Activated T-cell treated with anti-CD3 and anti-CD28 coated beads, Interleukin-2, amount 50 U/mL, for 72 hours (primary cell): ENCODE measurements at regions not wholly inside any gene's neighbourhood (a gene's known extent, or its start where the extent isn't known, plus 50 kb on each side); places are given as distances from the start of the nearest gene placed in this dataset.
"Not testable (repeated sequence)": the region's sequence is repeated elsewhere in the genome, so short reads cannot be mapped to it uniquely, and the experiment has no call there.

Experiments used
- ATAC-seq, 2 donors: fragments of 150-1000 bp; cut with Tn5 transposase; replicated peaks in 1 of 2; 2 replicates each; pipeline ENCODE4 v1.10.0; 2021; ENCODE audit warnings: moderate library complexity in 2 of 2, mild to moderate bottlenecking in 1 of 2
- DNase-seq, 2 donors: peaks; one replicate each; pipeline ENCODE4 v3.0.0; 2021 to 2022; ENCODE audit warnings: mixed read lengths in 1 of 2
- H3K27ac Mint-ChIP-seq: one replicate; pipeline ENCODE4 v1.8.0; 2022; ENCODE audit warnings: mild to moderate bottlenecking, moderate library complexity, mixed read lengths
- H3K27me3 Mint-ChIP-seq: one replicate; pipeline ENCODE4 v1.8.0; 2022; ENCODE audit warnings: low read depth, mixed read lengths
- H3K36me3 Mint-ChIP-seq, 2 donors: one replicate each; pipeline ENCODE4 v1.8.0; 2022; ENCODE audit warnings: mixed read lengths in 2 of 2, mild to moderate bottlenecking in 1 of 2; ENCODE audit not compliant: insufficient read depth in 2 of 2
- H3K4me1 Mint-ChIP-seq: one replicate; pipeline ENCODE4 v1.8.0; 2022; ENCODE audit warnings: low read depth, mixed read lengths
- H3K4me3 Mint-ChIP-seq, 2 donors: one replicate each; pipeline ENCODE4 v1.8.0; 2022; ENCODE audit warnings: mild to moderate bottlenecking in 2 of 2, mixed read lengths in 2 of 2, moderate library complexity in 2 of 2
- H3K9me3 Mint-ChIP-seq, 2 donors: one replicate each; pipeline ENCODE4 v1.8.0; 2022; ENCODE audit warnings: mixed read lengths in 2 of 2

DNA sequence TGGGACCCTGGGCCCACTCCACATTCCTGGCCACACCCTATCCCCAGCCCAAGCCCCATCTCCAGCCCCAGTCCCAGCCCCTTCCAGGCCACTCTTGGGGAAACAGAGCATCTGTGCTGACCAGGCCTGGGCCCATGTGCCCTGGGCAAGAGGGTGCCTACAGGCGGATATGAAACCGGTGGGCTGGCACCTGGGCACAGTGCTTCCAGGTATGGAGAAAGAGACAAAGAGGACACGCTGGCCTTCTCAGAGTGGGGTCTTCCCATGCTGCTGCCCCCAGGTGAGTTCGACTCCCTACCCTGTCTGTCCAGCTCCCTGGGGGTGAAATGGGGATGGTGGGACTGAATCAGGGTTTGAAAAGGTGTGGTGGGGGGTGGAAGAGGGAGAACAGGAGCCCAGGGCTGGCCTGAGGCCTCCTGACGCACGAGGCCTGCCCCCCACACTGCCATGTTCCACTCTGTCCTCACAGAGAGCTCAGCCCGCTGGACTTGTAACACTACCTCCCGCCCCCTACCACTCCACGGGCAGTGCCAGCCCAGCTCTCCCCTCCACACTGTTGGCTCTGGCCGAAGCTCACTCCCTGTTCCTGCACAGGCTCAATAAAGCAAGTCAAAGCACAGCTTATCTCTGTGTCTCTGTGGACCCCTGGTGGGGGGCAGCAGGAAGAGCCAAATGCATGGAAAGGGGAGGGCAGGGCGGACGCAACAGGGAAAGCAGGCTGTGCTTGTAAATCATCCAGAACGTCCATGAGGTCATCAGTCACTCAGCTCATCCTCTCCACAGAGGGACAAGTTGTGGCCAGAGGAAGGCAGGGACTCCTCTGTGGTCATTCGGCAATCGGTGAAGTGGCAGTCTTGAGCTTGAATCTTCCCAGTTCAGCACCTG lies 71.1 kb upstream of the TMEM97 start:
- Mint-ChIP-seq H3K27ac (no peak overlapping the region), H3K4me3 (no peak overlapping the region), H3K4me1 (peaks cover 13% of the 10 kb centered on the region), H3K36me3 (no peaks in the 10 kb centered on the region), H3K9me3 (no peaks in the 10 kb centered on the region), H3K27me3 (peaks cover 14% of the 10 kb centered on the region)
- DNase-seq (no peak), ATAC-seq (no peak)

- Mint-ChIP-seq H3K4me3 (no peak overlapping the region), H3K4me1 (peaks cover 13% of the 10 kb centered on the region), H3K9me3 (no peaks in the 10 kb centered on the region), H3K27ac (no peak overlapping the region), H3K36me3 (no peaks in the 10 kb centered on the region), H3K27me3 (peaks cover 14% of the 10 kb centered on the region)
- ATAC-seq (no peak), DNase-seq (no peak)
Observed at GRCh38 chr17:28249706-28250105, 69.3 kb upstream of the TMEM97 start.

DNA sequence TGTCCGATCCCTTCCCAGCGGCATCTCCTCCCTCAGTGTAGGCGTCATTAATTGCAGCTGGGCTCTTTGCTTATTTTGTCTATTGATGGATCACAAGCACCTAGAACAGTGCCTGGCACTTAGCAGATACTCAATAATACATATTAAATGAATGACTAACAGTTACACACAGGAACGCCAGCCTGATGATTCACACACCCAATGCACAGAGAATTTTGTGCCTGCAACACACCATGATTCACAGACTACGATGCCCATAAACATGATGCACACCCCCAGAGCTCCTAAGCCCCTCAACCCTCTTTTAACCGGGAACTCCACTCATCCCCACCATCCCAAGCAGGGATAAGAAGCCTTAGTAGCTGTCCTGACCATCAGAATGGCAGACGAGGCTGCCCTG lies 66.6 kb upstream of the TMEM97 start:
- H3K4me3 Mint-ChIP-seq: peak overlapping the region; percentile 65 to 90

DNA sequence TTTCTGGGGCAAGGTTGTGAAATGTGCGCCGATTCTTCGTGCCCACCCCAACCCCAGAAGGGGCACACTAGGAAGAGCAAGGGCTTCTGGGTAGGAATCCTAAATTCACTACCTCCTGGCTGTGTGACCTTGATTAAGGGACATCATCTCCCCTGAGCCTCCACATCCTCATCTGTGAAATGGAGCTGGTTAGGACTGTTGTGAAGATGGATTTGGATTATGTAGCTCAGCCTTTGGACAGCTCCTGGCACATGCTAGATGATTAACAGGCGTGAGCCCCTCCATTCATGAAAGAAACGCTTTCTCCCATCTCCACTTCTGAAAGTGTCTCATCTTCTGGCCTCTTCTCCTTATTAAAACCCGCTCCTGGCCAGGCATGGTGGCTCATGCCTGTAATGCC lies 65.3 kb upstream of the TMEM97 start:
- Mint-ChIP-seq H3K27me3 (peaks cover 14% of the 10 kb centered on the region), H3K27ac (no peak overlapping the region), H3K9me3 (no peaks in the 10 kb centered on the region), H3K36me3 (no peaks in the 10 kb centered on the region), H3K4me1 (peaks cover 13% of the 10 kb centered on the region), H3K4me3 (no peak overlapping the region)
- ATAC-seq (no peak), DNase-seq (no peak)

More for the DNA sequence above, 66.6 kb upstream of the TMEM97 start:
- peaks cover 14% of the 10 kb centered on the region for H3K27me3 Mint-ChIP-seq
- H3K4me1 Mint-ChIP-seq: peaks cover 13% of the 10 kb centered on the region
- H3K36me3 Mint-ChIP-seq: no peaks in the 10 kb centered on the region
- DNase-seq (no peak), ATAC-seq (no peak)
- H3K27ac Mint-ChIP-seq: no peak overlapping the region
- no peaks in the 10 kb centered on the region for H3K9me3 Mint-ChIP-seq

DNA sequence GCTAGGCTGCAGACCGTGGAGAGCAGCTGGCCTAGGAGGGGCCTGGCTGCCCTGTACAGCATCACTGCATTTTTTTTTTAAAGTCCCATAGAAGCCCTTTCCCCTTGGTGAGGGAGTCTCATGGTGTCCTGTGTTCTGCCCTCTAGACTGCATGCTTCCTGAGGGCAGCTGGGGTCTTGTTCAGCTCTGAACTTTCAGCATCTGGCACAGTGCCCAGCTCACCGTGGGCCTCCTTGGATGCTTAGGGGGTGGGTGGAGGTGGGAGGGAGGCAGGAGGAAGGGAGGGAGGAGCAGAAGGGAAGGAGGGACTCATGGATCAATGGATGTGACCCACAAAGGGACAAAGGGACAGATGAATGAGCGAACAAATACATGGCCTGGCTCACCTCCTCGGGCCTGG lies 63.4 kb upstream of the TMEM97 start:
- Mint-ChIP-seq H3K4me1 (peaks cover 13% of the 10 kb centered on the region), H3K36me3 (no peaks in the 10 kb centered on the region), H3K27ac (no peak overlapping the region), H3K4me3 (no peak overlapping the region), H3K9me3 (no peaks in the 10 kb centered on the region), H3K27me3 (peaks cover 14% of the 10 kb centered on the region)
- no peak for ATAC-seq
- no peak for DNase-seq

GRCh38 chr17:28256370-28256769 lies 62.6 kb upstream of the TMEM97 start:
- Mint-ChIP-seq H3K27me3 (peaks cover 13% of the 10 kb centered on the region), H3K36me3 (no peaks in the 10 kb centered on the region), H3K9me3 (peaks cover 2 to 3% of the 10 kb centered on the region in 2 donors), H3K4me1 (peaks cover 13% of the 10 kb centered on the region), H3K27ac (no peak overlapping the region), H3K4me3 (no peak overlapping the region)
- ATAC-seq: no peak
- DNase-seq: no peak

DNA sequence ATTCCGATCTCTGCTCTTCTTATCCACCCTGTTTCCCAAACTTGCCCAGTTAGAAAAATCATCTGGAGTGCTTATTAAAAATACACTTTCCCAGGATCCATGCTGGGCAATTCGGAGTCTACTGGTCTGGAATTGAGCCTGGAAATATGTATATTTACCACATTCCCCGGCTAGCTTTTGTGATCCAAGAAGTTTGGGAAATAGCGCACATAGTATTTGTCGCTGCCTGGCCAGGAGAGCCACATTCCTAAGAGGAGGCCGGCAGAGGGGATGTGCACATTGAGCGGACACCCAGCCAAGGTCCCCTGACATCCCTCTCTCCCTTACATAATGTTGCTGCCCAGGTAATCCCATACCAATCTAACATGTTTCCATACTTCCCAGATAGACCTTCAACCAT lies 62.1 kb upstream of the TMEM97 start:
- Mint-ChIP-seq H3K4me1 (peaks cover 7% of the 10 kb centered on the region), H3K27me3 (peaks cover 8% of the 10 kb centered on the region), H3K4me3 (no peak overlapping the region), H3K9me3 (peaks cover 3 to 5% of the 10 kb centered on the region in 2 donors), H3K36me3 (no peaks in the 10 kb centered on the region), H3K27ac (no peak overlapping the region)
- DNase-seq: no peak
- no peak for ATAC-seq

DNA sequence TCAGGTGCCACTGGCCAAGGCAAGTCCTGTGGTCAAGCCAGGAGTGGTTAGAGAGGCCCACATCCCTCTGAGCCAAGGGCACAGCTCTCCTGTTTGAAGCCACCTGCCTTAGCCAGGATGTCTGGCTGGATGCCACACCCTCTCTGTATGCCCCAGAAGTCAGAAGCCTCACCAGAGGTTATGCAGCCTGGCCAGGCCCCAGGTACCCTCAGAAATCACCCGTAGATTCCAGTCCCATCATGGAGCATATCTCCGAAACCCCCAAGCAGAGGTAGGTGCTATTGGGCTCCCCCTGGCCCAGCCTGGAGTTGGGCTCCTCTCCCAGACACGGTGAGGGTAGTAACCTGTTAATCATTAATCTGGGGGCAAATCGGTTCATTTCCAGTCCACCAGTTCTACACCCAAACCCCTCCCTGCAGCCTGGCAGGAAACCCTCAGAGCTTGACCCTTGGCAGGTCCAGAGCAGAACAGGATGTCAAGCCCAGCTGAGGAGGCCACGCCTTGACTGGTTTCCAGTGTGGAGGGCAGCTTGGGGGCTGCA lies 60.6 kb upstream of the TMEM97 start:
- no peaks in the 10 kb centered on the region for H3K4me1 Mint-ChIP-seq
- peaks cover 7 to 8% of the 10 kb centered on the region in 2 donors for H3K9me3 Mint-ChIP-seq
- no peak for DNase-seq
- no peaks in the 10 kb centered on the region for H3K27me3 Mint-ChIP-seq
- H3K4me3 Mint-ChIP-seq: no peak overlapping the region
- H3K27ac Mint-ChIP-seq: no peak overlapping the region
- H3K36me3 Mint-ChIP-seq: peaks cover 4 to 5% of the 10 kb centered on the region in 2 donors
- no peak for ATAC-seq

DNA sequence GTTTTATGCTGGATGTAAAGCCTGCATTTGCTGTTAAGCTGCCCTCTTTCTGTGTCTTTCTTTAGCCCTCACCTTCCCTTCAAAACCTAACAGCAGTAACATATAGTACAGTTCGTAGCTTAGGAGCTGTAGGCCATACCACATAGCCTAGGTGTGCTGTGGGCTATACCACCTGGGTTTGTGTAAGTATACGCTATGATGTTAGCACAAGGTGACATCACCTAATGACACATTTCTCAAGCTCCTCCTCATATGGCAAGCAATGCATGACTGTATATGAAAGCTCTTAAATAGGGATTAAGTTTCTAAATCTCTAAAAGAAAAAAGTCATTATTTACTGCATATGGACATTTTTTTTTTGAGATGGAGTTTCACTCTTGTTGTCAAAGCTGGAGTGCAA lies 57.8 kb upstream of the TMEM97 start:
- Mint-ChIP-seq H3K4me3 (no peak overlapping the region), H3K27me3 (no peaks in the 10 kb centered on the region), H3K4me1 (no peaks in the 10 kb centered on the region), H3K36me3 (peaks cover 4 to 5% of the 10 kb centered on the region in 2 donors), H3K27ac (no peak overlapping the region), H3K9me3 (peaks cover 7 to 11% of the 10 kb centered on the region in 2 donors)
- ATAC-seq: peak in 1 of 2 donors; percentile 53
- DNase-seq: no peak

- not testable (repeated sequence) for DNase-seq, ATAC-seq
Observed at GRCh38 chr17:28262123-28262745, 56.8 kb upstream of the TMEM97 start.

DNA sequence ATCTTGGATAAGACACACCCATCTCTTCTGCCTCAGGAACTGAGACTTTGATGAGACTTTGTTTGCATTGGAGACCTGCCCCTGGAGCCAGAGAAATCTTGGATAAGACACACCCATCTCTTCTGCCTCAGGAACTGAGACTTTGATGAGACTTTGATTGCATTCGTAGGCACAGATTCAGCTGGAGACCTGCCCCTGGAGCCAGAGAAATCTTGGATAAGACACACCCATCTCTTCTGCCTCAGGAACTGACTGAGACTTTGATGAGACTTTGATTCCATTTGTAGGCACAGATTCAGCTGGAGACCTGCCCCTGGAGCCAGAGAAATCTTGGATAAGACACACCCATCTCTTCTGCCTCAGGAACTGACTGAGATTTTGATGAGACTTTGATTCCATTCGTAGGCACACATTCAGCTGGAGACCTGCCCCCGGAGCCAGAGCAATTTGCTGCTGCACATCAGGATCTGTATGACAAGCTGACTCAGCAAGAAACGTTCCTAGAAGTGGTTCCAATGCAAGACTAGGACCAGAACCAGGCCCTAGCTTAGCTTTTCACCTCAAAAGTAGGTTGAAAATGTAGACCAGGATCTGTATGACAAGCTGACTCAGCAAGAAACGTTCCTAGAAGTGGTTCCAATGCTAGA lies 54.0 kb upstream of the TMEM97 start:
- ATAC-seq, DNase-seq: not testable (repeated sequence)
- H3K9me3 Mint-ChIP-seq: peaks cover 9 to 13% of the 10 kb centered on the region in 2 donors

More at GRCh38 chr17:28262123-28262745, 56.8 kb upstream of the TMEM97 start:
- H3K36me3 Mint-ChIP-seq, H3K4me1 Mint-ChIP-seq, H3K27ac Mint-ChIP-seq, H3K27me3 Mint-ChIP-seq, H3K4me3 Mint-ChIP-seq: not testable (repeated sequence)
- H3K9me3 Mint-ChIP-seq: peaks cover 9 to 13% of the 10 kb centered on the region in 2 donors

GRCh38 chr17:28265856-28266546 lies 53.0 kb upstream of the TMEM97 start:
- Mint-ChIP-seq H3K9me3 (peaks cover 9 to 13% of the 10 kb centered on the region in 2 donors), H3K27me3 (peaks cover 23% of the 10 kb centered on the region)
- not testable (repeated sequence) for ATAC-seq, H3K36me3 Mint-ChIP-seq, H3K27ac Mint-ChIP-seq, DNase-seq, H3K4me1 Mint-ChIP-seq, H3K4me3 Mint-ChIP-seq

More for the DNA sequence above, 54.0 kb upstream of the TMEM97 start:
- not testable (repeated sequence) for H3K27ac Mint-ChIP-seq, H3K4me1 Mint-ChIP-seq, H3K36me3 Mint-ChIP-seq, H3K4me3 Mint-ChIP-seq
- H3K27me3 Mint-ChIP-seq: peaks cover 13% of the 10 kb centered on the region
